ENCODE measurements at regions not wholly inside any gene's neighbourhood (a gene's known extent, or its start where the extent isn't known, plus 50 kb on each side); places are given as distances from the start of the nearest gene placed in this dataset.

DNA sequence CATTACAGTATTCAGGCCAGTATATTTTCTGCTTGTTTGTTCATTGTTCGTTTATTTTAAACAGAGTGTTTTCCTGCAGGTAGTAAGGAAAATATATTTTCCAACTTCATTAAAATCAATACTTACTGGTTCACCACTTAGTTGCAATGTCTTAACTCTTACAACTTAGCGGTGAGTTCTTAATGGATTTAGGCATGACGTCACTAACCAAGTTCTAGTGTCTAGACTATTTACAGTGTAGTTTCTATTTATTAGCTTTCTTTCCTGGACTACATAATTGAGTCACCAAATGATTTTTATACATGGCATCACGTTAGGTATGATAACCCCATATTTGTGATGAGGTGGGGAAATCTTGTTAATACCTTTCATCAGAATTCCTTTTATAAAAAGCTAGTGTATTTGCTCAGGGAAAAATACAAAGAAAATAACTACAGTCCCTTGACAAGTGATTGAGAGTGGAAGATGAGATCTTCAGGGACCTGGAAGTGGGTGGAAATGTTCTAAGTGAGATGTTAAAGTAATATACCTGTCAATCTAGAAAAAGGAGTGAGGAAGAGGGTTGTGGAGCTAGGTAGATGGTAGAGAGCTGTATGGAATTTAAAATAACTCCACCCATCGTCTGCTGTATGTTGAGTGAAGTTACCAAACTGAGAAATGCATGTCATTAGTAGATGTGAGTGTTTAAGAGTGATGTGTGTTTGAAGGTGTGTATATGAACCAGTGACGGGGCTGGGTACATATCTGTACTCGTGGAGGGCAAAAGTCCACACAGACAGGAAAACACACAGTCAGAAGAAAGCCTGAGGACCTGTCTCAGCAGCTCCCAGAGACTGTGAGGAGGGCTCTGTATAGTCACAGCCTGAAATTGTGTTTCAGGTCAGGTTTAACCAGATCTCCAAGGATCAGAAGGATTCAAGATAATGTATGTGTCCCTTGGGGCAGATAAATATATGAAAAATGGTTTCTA lies 197.6 kb upstream of the ADAMTS5 start:
- TF ChIP-seq NFIC (IDR thresholded peaks at IDR 0.05) (no peak), EP300 (IDR thresholded peaks at IDR 0.05; ENCODE audit: borderline replicate concordance) (no peak), YY1 (IDR thresholded peaks at IDR 0.05; ENCODE audit: low read depth) (no peak), ZBTB7A (IDR thresholded peaks at IDR 0.05; ENCODE audit: low read depth) (no peak), CREB1 (IDR thresholded peaks at IDR 0.05; ENCODE audit: low read depth) (no peak), RAD21 (IDR thresholded peaks at IDR 0.05; ENCODE audit: low read depth) (no peak), TEAD4 (IDR thresholded peaks at IDR 0.05) (no peak), EGR1 (IDR thresholded peaks at IDR 0.05) (no peak), TAF1 (IDR thresholded peaks at IDR 0.05; ENCODE audit: low read depth) (no peak)
- TF ChIP-seq, protein P1, sequence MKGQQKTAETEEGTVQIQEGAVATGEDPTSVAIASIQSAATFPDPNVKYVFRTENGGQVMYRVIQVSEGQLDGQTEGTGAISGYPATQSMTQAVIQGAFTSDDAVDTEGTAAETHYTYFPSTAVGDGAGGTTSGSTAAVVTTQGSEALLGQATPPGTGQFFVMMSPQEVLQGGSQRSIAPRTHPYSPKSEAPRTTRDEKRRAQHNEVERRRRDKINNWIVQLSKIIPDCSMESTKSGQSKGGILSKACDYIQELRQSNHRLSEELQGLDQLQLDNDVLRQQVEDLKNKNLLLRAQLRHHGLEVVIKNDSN (IDR thresholded peaks at IDR 0.05): no peak
- TF ChIP-seq, protein P2, sequence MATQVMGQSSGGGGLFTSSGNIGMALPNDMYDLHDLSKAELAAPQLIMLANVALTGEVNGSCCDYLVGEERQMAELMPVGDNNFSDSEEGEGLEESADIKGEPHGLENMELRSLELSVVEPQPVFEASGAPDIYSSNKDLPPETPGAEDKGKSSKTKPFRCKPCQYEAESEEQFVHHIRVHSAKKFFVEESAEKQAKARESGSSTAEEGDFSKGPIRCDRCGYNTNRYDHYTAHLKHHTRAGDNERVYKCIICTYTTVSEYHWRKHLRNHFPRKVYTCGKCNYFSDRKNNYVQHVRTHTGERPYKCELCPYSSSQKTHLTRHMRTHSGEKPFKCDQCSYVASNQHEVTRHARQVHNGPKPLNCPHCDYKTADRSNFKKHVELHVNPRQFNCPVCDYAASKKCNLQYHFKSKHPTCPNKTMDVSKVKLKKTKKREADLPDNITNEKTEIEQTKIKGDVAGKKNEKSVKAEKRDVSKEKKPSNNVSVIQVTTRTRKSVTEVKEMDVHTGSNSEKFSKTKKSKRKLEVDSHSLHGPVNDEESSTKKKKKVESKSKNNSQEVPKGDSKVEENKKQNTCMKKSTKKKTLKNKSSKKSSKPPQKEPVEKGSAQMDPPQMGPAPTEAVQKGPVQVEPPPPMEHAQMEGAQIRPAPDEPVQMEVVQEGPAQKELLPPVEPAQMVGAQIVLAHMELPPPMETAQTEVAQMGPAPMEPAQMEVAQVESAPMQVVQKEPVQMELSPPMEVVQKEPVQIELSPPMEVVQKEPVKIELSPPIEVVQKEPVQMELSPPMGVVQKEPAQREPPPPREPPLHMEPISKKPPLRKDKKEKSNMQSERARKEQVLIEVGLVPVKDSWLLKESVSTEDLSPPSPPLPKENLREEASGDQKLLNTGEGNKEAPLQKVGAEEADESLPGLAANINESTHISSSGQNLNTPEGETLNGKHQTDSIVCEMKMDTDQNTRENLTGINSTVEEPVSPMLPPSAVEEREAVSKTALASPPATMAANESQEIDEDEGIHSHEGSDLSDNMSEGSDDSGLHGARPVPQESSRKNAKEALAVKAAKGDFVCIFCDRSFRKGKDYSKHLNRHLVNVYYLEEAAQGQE (IDR thresholded peaks at IDR 0.05; ENCODE audit: low read depth): no peak
- TF ChIP-seq, protein P3, sequence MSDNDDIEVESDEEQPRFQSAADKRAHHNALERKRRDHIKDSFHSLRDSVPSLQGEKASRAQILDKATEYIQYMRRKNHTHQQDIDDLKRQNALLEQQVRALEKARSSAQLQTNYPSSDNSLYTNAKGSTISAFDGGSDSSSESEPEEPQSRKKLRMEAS (IDR thresholded peaks at IDR 0.05): no peak

DNA sequence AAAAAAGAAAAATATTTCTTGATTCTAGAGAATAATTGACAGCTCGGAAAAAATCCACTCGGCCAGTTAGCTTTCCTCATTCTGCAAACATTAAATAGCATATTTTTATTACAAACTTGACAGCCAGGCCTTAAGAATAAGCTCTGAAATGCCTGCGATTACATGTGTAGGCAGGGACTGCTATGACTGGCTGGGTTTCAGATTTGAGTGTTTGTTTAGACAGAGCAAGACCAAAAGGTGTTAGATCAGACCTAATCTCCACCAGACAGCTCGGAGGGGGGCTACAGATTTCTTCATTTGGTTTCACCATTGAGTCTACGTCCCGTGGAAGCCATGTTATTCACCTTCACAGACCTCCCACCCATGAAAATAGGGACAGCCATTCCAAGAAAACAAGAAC lies 192.1 kb upstream of the ADAMTS5 start:
- TF ChIP-seq TCF12 (IDR thresholded peaks at IDR 0.05; ENCODE audit: low read depth) (no peak), TAF1 (IDR thresholded peaks at IDR 0.05; ENCODE audit: low read depth) (no peak), CEBPB (IDR thresholded peaks at IDR 0.05) (no peak), EP300 (IDR thresholded peaks at IDR 0.05; ENCODE audit: borderline replicate concordance) (no peak), TEAD4 (IDR thresholded peaks at IDR 0.05) (no peak), YY1 (IDR thresholded peaks at IDR 0.05; ENCODE audit: low read depth) (no peak), RAD21 (IDR thresholded peaks at IDR 0.05; ENCODE audit: low read depth) (no peak), FOXM1 (IDR thresholded peaks at IDR 0.05; ENCODE audit: borderline replicate concordance, low read depth) (no peak), NFIC (IDR thresholded peaks at IDR 0.05) (no peak), CREB1 (IDR thresholded peaks at IDR 0.05; ENCODE audit: low read depth) (no peak), EGR1 (IDR thresholded peaks at IDR 0.05) (no peak)
- TF ChIP-seq, protein P2 (IDR thresholded peaks at IDR 0.05; ENCODE audit: low read depth): no peak
- TF ChIP-seq, protein P3 (IDR thresholded peaks at IDR 0.05): no peak

DNA sequence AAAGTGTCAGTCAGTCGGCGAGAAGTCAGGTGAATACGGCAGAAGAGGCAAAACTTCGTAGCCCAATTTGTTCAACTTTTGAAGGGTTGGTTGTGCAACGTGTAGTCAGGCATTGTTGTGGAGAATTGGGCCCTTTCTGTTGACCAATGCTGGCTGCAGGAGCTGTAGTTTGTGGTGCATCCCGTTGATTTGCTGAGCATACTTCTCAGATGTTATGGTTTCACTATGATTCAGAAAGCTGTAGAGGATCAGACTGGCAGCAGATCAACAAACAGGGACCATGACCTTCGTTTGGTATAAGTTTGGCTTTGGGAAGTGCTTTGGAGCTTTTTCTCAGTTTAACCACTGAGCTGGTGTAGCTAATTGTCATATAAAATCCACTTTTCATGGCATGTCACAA lies 190.2 kb upstream of the ADAMTS5 start:
- TF ChIP-seq TAF1 (IDR thresholded peaks at IDR 0.05; ENCODE audit: low read depth) (no peak), NFIC (IDR thresholded peaks at IDR 0.05) (no peak), FOXM1 (IDR thresholded peaks at IDR 0.05; ENCODE audit: borderline replicate concordance, low read depth) (no peak), CREB1 (IDR thresholded peaks at IDR 0.05; ENCODE audit: low read depth) (no peak), EGR1 (IDR thresholded peaks at IDR 0.05) (no peak), YY1 (IDR thresholded peaks at IDR 0.05; ENCODE audit: low read depth) (no peak), ZBTB7A (IDR thresholded peaks at IDR 0.05; ENCODE audit: low read depth) (no peak)
- TF ChIP-seq, protein P1 (IDR thresholded peaks at IDR 0.05): no peak
- TF ChIP-seq, protein P2 (IDR thresholded peaks at IDR 0.05; ENCODE audit: low read depth): no peak

DNA sequence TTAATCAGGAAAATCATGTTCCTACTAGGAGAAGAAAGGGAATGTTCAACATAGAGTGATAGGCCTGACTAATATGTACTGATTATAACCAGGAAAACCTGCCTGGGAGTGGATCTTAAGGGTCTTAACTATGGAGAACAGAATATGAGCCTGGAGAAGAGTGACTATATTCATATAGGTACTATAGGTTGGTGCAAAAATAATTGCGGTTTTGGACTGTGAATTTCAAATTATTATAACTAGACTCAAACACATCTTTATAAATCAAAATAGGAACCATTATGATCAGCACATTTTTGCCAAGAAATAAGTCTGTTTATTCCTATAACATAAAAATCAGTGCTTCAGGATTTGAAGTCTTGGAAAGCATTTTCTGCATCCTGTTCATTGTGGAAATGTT lies 189.8 kb upstream of the ADAMTS5 start:
- TF ChIP-seq, protein P3 (IDR thresholded peaks at IDR 0.05): no peak
- TF ChIP-seq FOXM1 (IDR thresholded peaks at IDR 0.05; ENCODE audit: borderline replicate concordance, low read depth) (no peak), TAF1 (IDR thresholded peaks at IDR 0.05; ENCODE audit: low read depth) (no peak), TCF12 (IDR thresholded peaks at IDR 0.05; ENCODE audit: low read depth) (no peak), CREB1 (IDR thresholded peaks at IDR 0.05; ENCODE audit: low read depth) (no peak), YY1 (IDR thresholded peaks at IDR 0.05; ENCODE audit: low read depth) (no peak), NFIC (IDR thresholded peaks at IDR 0.05) (no peak)
- TF ChIP-seq, protein P2 (IDR thresholded peaks at IDR 0.05; ENCODE audit: low read depth): no peak

Data from Ishikawa (cell line).